ENCODE measurements at regions not wholly inside any gene's neighbourhood (a gene's known extent, or its start where the extent isn't known, plus 50 kb on each side); places are given as distances from the start of the nearest gene placed in this dataset.

DNA sequence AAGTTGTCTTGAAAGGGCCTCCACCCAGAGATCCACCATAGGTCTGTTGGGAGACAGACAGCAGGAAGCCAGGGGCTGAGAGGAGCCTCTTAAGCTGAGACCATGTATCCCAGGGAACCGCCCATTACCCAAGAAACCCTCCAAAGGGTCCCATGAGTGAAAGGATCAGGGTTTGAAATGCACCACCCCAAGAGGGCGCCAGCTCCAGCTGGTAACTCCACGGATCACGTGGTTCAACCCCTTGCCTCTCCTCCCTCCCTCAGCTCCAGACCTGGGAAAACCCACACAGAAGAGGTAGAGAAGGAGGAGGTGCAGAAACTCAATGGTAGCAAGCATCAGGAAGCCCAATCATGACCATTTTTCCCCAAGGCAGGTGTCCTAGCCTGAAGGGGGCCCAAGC lies 148.7 kb downstream of the AIPL1 start:
- TF ChIP-seq, protein P1, sequence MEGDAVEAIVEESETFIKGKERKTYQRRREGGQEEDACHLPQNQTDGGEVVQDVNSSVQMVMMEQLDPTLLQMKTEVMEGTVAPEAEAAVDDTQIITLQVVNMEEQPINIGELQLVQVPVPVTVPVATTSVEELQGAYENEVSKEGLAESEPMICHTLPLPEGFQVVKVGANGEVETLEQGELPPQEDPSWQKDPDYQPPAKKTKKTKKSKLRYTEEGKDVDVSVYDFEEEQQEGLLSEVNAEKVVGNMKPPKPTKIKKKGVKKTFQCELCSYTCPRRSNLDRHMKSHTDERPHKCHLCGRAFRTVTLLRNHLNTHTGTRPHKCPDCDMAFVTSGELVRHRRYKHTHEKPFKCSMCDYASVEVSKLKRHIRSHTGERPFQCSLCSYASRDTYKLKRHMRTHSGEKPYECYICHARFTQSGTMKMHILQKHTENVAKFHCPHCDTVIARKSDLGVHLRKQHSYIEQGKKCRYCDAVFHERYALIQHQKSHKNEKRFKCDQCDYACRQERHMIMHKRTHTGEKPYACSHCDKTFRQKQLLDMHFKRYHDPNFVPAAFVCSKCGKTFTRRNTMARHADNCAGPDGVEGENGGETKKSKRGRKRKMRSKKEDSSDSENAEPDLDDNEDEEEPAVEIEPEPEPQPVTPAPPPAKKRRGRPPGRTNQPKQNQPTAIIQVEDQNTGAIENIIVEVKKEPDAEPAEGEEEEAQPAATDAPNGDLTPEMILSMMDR (conservative IDR thresholded peaks at IDR 0.05) = no peak; the same call in 1 of the 2 replicates
- no peak for TF ChIP-seq ZFX (IDR thresholded peaks at IDR 0.05)
- H3K27ac ChIP-seq = no peak overlapping the region

DNA sequence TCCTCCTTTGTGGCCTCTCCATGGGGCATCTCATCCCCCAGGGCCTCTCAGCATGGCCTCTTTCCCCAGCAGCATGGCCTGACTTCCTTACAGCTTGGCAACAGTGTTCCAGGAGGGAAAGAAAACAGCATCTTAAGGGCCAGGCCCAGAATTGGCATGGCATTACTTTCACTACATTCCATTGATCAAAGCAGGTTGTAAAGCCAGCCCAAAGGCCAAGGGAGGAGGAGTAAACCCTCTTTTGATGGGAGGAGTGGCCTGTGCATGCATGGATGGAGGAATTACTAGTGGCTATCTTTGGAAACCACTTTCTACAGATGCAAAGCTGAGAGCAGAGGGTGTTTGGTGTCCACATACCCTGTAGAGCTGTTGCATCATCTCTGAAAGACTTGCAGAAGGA lies 149.4 kb downstream of the AIPL1 start:
- H3K27ac ChIP-seq = no peak overlapping the region
- TF ChIP-seq, protein P1 (conservative IDR thresholded peaks at IDR 0.05) = no peak
- TF ChIP-seq ZFX (IDR thresholded peaks at IDR 0.05) = no peak

DNA sequence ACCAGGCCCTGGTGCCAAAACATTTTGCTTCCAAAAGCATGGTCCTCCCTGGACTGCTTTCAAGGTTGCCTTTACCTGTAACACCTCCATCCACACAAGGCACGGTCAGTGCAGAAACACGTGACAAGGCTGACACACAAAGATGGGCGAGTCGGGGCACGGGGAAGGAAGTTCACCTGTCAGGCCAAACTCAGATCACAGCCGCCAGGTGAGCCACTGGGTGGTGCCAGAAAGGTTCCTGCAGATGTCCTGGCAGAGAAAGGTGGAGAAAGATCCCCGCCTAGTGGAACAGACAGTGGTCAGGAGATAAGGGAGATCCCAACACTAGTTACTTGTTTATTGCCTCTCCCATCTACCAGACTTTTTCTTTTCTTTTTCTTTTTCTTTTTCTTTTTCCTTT lies 155.3 kb downstream of the AIPL1 start:
- H3K27ac ChIP-seq = no peak overlapping the region
- TF ChIP-seq, protein P1 (conservative IDR thresholded peaks at IDR 0.05) = peak; percentile 69
- no peak for TF ChIP-seq ZFX (IDR thresholded peaks at IDR 0.05)

DNA sequence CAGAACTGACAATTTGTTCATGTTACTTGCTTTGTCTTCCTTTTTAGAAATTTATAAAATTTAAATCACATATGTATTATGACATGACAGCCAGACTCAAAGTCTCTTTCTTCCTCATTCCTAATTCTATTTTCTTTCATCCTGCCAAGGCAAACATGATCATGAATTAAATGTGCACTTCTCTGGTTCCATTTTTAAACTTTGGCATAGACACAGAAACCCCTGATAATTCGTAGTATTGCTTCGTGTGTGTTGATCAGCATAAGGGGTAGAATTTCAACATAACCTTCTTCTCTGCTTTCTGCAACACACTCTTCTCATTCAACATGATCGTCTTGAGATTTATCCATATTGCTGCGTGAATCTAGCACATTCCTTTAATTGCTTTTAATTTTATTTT lies 156.5 kb downstream of the AIPL1 start:
- TF ChIP-seq ZFX (IDR thresholded peaks at IDR 0.05) = no peak
- TF ChIP-seq, protein P1 (conservative IDR thresholded peaks at IDR 0.05) = no peak
- H3K27ac ChIP-seq = no peak overlapping the region

DNA sequence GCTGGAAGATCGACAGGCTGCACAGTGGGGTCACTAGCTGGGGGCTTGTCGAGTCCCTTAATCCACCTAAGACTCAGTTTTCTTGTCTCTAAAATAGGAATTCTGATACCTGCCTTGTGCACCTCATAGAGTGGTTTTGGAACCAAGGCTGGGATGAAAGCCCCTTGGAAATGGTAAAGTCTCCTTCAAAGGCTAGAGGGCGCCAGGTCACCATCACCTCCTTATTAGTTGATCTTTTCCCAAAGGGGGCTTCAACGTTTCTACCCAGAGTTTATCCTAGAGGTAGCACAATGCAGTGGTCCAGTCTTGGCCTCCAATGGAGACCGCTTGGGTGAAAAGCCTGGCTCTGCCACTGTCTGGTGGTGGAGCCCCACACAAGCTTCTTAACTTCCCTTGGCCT lies 158.2 kb downstream of the AIPL1 start:
- TF ChIP-seq, protein P1 (conservative IDR thresholded peaks at IDR 0.05) = no peak
- TF ChIP-seq ZFX (IDR thresholded peaks at IDR 0.05) = no peak

DNA sequence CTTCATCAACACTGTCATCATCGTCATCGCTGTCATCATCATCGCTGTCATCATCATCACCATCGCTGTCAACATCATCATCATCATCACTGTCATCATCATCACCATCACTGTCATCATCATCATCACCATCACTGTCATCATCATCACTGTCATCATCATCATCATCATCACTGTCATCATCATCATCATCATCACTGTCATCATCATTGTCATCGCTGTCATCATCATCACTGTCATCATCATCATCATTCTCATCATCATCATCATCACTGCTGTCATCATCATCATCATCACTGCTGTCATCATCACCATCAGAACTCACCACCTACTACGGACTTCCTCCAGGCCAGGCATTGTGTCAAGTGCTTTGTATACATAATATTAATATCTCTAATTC lies 160.6 kb downstream of the AIPL1 start:
- TF ChIP-seq, protein P1 (conservative IDR thresholded peaks at IDR 0.05) = no peak
- no peak for TF ChIP-seq ZFX (IDR thresholded peaks at IDR 0.05)
- H3K27ac ChIP-seq = no peak overlapping the region

More for the DNA sequence above, 158.2 kb downstream of the AIPL1 start:
- no peak overlapping the region for H3K27ac ChIP-seq

DNA sequence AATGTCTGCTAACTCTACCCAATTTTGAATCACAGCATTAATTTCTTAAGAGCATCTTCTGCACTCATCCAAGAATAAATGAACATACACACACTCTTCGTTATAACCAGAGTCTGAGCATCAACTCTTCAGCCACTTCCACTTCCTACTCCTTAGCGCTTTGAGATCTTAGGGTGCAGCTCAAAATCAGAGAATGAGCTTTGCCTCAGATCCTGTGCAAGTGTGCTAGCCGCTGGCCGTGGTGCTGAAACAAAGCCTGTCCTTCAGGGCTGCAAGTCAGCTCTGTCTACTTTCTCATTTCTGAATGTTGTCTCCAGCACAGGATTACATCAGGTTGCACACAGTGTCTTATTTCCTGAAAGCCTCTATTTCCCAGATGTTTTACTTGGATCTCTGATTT lies 165.4 kb downstream of the AIPL1 start:
- H3K27ac ChIP-seq = no peak overlapping the region
- TF ChIP-seq ZFX (IDR thresholded peaks at IDR 0.05) = no peak
- TF ChIP-seq, protein P1 (conservative IDR thresholded peaks at IDR 0.05) = no peak

All from C4-2B (cell line).